Liver (tissue), 3 donors: ENCODE measurements at regions not wholly inside any gene's neighbourhood (a gene's known extent, or its start where the extent isn't known, plus 50 kb on each side); places are given as distances from the start of the nearest gene placed in this dataset.

Source experiments
- ATF3 ChIP-seq: IDR thresholded peaks from 2 replicates; pipeline ENCODE4 v1.6.1; 2016; ENCODE audit warnings: antibody characterized with exemption
- CTCF ChIP-seq: fragments of 150-350 bp; IDR thresholded peaks from 2 replicates; pipeline ENCODE4 v1.5.1; 2017; ENCODE audit warnings: improper control_type of control experiment, low read depth, low read length; ENCODE audit not compliant: missing input control
- EGR1 ChIP-seq, 2 donors: IDR thresholded peaks; 2 replicates each; pipeline ENCODE4 v1.6.1; 2016 to 2018; ENCODE audit warnings: antibody characterized with exemption in 2 of 2, low read depth in 2 of 2
- GABPA ChIP-seq, 2 donors: IDR thresholded peaks in 1 of 2; conservative IDR thresholded peaks in 1 of 2; 2 replicates each; pipeline ENCODE4 v1.6.1; 2016; ENCODE audit warnings: antibody characterized with exemption in 2 of 2, mild to moderate bottlenecking in 1 of 2, moderate library complexity in 1 of 2
- HNF4A ChIP-seq, 2 donors: conservative IDR thresholded peaks; 2 replicates each; pipeline ENCODE4 v1.6.1; 2016; ENCODE audit warnings: antibody characterized with exemption in 2 of 2, mild to moderate bottlenecking in 2 of 2
- JUND ChIP-seq, 2 donors: IDR thresholded peaks; 2 replicates each; pipeline ENCODE4 v1.6.1; 2016; ENCODE audit warnings: antibody characterized with exemption in 2 of 2
- MAX ChIP-seq: IDR thresholded peaks from 2 replicates; pipeline ENCODE4 v1.6.1; 2016; ENCODE audit warnings: antibody characterized with exemption
- NR2F2 ChIP-seq: IDR thresholded peaks from 2 replicates; pipeline ENCODE4 v1.6.1; 2016; ENCODE audit warnings: antibody characterized with exemption
- REST ChIP-seq: IDR thresholded peaks from 2 replicates; pipeline ENCODE4 v1.6.1; 2016; ENCODE audit warnings: antibody characterized with exemption, mild to moderate bottlenecking
- RXRA ChIP-seq, 2 donors: IDR thresholded peaks; 2 replicates each; pipeline ENCODE4 v1.6.1; 2017 to 2018; ENCODE audit warnings: antibody characterized with exemption in 2 of 2, mild to moderate bottlenecking in 1 of 2
- SP1 ChIP-seq: IDR thresholded peaks from 2 replicates; pipeline ENCODE4 v1.6.1; 2018; ENCODE audit warnings: antibody characterized with exemption, mild to moderate bottlenecking
- TAF1 ChIP-seq: conservative IDR thresholded peaks from 2 replicates; pipeline ENCODE4 v1.6.1; 2016; ENCODE audit warnings: antibody characterized with exemption, mild to moderate bottlenecking
- YY1 ChIP-seq: IDR thresholded peaks from 2 replicates; pipeline ENCODE4 v1.6.1; 2016; ENCODE audit warnings: antibody characterized with exemption, mild to moderate bottlenecking
- ZBTB33 ChIP-seq: IDR thresholded peaks from 2 replicates; pipeline ENCODE4 v1.6.1; 2016; ENCODE audit warnings: antibody characterized with exemption
- donor health status: healthy.
- donor health status: healthy.

GRCh38 chr6:132931313-132931712 lies 116.9 kb downstream of the RPS12 start:
- no peak for TF ChIP-seq EGR1 (IDR thresholded peaks at IDR 0.05; ENCODE audit: low read depth in 2 of 2)
- TF ChIP-seq CTCF = no peak
- TF ChIP-seq GABPA (IDR thresholded peaks at IDR 0.05 in 1 of 2, conservative IDR thresholded peaks at IDR 0.05 in 1 of 2) = no peak
- TF ChIP-seq TAF1 = no peak
- no peak for TF ChIP-seq REST
- TF ChIP-seq SP1 = no peak
- TF ChIP-seq MAX = no peak
- no peak for TF ChIP-seq RXRA (IDR thresholded peaks at IDR 0.05)
- TF ChIP-seq ZBTB33 = no peak
- TF ChIP-seq ATF3 = no peak
- TF ChIP-seq HNF4A (conservative IDR thresholded peaks at IDR 0.05) = no peak
- TF ChIP-seq YY1 = no peak
- no peak for TF ChIP-seq JUND (IDR thresholded peaks at IDR 0.05)
- TF ChIP-seq NR2F2 = no peak
